ENCODE measurements at regions not wholly inside any gene's neighbourhood (a gene's known extent, or its start where the extent isn't known, plus 50 kb on each side); places are given as distances from the start of the nearest gene placed in this dataset.

- no peak for DNase-seq
Observed at GRCh38 chr16:82488460-82488859, 138.3 kb upstream of the CDH13 start.

GRCh38 chr16:82481455-82481854 is 145.3 kb upstream of the CDH13 start:
- no peak for DNase-seq

GRCh38 chr16:82476786-82477185 is 150.0 kb upstream of the CDH13 start:
- DNase-seq: no peak

GRCh38 chr16:82470620-82471152 is 156.1 kb upstream of the CDH13 start:
- DNase-seq: no peak

GRCh38 chr16:82470016-82470415 is 156.8 kb upstream of the CDH13 start:
- no peak for DNase-seq

GRCh38 chr16:82464187-82464586 is 162.6 kb upstream of the CDH13 start:
- no peak for DNase-seq

GRCh38 chr16:82460766-82461165 is 166.0 kb upstream of the CDH13 start:
- DNase-seq: no peak

- DNase-seq: no peak
Observed at GRCh38 chr16:82459580-82460256, 167.1 kb upstream of the CDH13 start.

GRCh38 chr16:82456683-82457082 is 170.1 kb upstream of the CDH13 start:
- peak; percentile 80 for DNase-seq

GRCh38 chr16:82454566-82454965 is 172.2 kb upstream of the CDH13 start:
- DNase-seq: no peak

GRCh38 chr16:82454152-82454551 is 172.6 kb upstream of the CDH13 start:
- no peak for DNase-seq

GRCh38 chr16:82452004-82452756 is 174.6 kb upstream of the CDH13 start:
- no peak for DNase-seq

GRCh38 chr16:82451449-82451848 is 175.3 kb upstream of the CDH13 start:
- no peak for DNase-seq

GRCh38 chr16:82440336-82440735 is 186.4 kb upstream of the CDH13 start:
- DNase-seq: no peak

- peak; percentile 23 for DNase-seq
Observed at GRCh38 chr16:82439678-82440293, 187.0 kb upstream of the CDH13 start.

- no peak for DNase-seq
Observed at GRCh38 chr16:82433042-82433441, 193.7 kb upstream of the CDH13 start.

- DNase-seq: no peak
Observed at GRCh38 chr16:82432261-82432660, 194.5 kb upstream of the CDH13 start.

- DNase-seq: no peak
Observed at GRCh38 chr16:82425661-82426060, 201.1 kb upstream of the CDH13 start.

GRCh38 chr16:82421851-82422250 is 204.9 kb upstream of the CDH13 start:
- no peak for DNase-seq

GRCh38 chr16:82419332-82419731 is 207.4 kb upstream of the CDH13 start:
- no peak for DNase-seq

GRCh38 chr16:82414476-82414875 is 212.3 kb upstream of the CDH13 start:
- DNase-seq: no peak

- DNase-seq: no peak
Observed at GRCh38 chr16:82412770-82413169, 214.0 kb upstream of the CDH13 start.

- DNase-seq: no peak
Observed at GRCh38 chr16:82405736-82406135, 221.0 kb upstream of the CDH13 start.
